Loucy (cell line): ENCODE measurements at regions not wholly inside any gene's neighbourhood (a gene's known extent, or its start where the extent isn't known, plus 50 kb on each side); places are given as distances from the start of the nearest gene placed in this dataset.

ENCODE experiments used
- H2AFZ ChIP-seq: fragments of 200-600 bp; sonication (generic); 2 replicates; pipeline ENCODE4 v1.6.0; 2016; ENCODE audit warnings: antibody characterized with exemption, mild to moderate bottlenecking, low read length, moderate library complexity
- H3F3A ChIP-seq: fragments of 200-600 bp; 2 replicates; pipeline ENCODE4 v1.6.0; 2016; ENCODE audit warnings: antibody characterized with exemption, low read depth, mild to moderate bottlenecking
- H3K27me3 ChIP-seq: fragments of 200-600 bp; sonication (generic); 2 replicates; pipeline ENCODE4 v1.6.1; 2014; ENCODE audit warnings: low read length, mild to moderate bottlenecking; ENCODE audit not compliant: insufficient read depth, poor library complexity, severe bottlenecking
- H3K36me3 ChIP-seq: fragments of 200-600 bp; sonication (generic); 2 replicates; pipeline ENCODE4 v1.6.1; 2016; ENCODE audit warnings: low read length; ENCODE audit not compliant: insufficient read depth
- H3K4me1 ChIP-seq: fragments of 200-600 bp; sonication (generic); 2 replicates; pipeline ENCODE4 v1.5.1; 2014; ENCODE audit warnings: low read length, mild to moderate bottlenecking; ENCODE audit not compliant: insufficient read depth, poor library complexity, severe bottlenecking
- H3K4me2 ChIP-seq: fragments of 200-600 bp; sonication (generic); 2 replicates; pipeline ENCODE4 v1.6.0; 2014; ENCODE audit warnings: antibody characterized with exemption, low read length, low read depth, mild to moderate bottlenecking; ENCODE audit not compliant: poor library complexity, severe bottlenecking
- H3K4me3 ChIP-seq: fragments of 200-600 bp; sonication (generic); 2 replicates; pipeline ENCODE4 v1.5.1; 2014; ENCODE audit warnings: low read length, mild to moderate bottlenecking, mixed read lengths; ENCODE audit not compliant: poor library complexity, severe bottlenecking
- H3K79me2 ChIP-seq: fragments of 200-600 bp; sonication (generic); 2 replicates; pipeline ENCODE4 v1.6.1; 2014; ENCODE audit warnings: low read length; ENCODE audit not compliant: insufficient read depth
- H3K9ac ChIP-seq: fragments of 200-600 bp; sonication (generic); 2 replicates; pipeline ENCODE4 v1.6.0; 2014; ENCODE audit warnings: mild to moderate bottlenecking, low read depth, low read length, moderate library complexity; ENCODE audit not compliant: poor library complexity, severe bottlenecking
- H3K9me2 ChIP-seq: fragments of 200-600 bp; sonication (generic); replicated peaks from 2 replicates; pipeline ENCODE4 v1.6.1; 2016; ENCODE audit warnings: low read depth, low read length, mixed read lengths
- H3K9me3 ChIP-seq: fragments of 200-600 bp; sonication (generic); 2 replicates; pipeline ENCODE4 v1.6.1; 2014; ENCODE audit warnings: mild to moderate bottlenecking, antibody characterized with exemption, low read length, low read depth; ENCODE audit not compliant: insufficient read depth
- H4K20me1 ChIP-seq: fragments of 200-600 bp; sonication (generic); 2 replicates; pipeline ENCODE4 v1.6.0; 2014; ENCODE audit warnings: antibody characterized with exemption, low read length, mild to moderate bottlenecking; ENCODE audit not compliant: insufficient read depth, poor library complexity, severe bottlenecking
- CTCF ChIP-seq: fragments of 200-600 bp; sonication (generic); conservative IDR thresholded peaks from 2 replicates; pipeline ENCODE4 v1.5.1; 2014; ENCODE audit warnings: mild to moderate bottlenecking, antibody characterized with exemption, low read length
- EZH2phosphoT487 ChIP-seq: fragments of 200-600 bp; IDR thresholded peaks from 2 replicates; pipeline ENCODE4 v1.6.1; 2018; ENCODE audit warnings: antibody characterized with exemption, mild to moderate bottlenecking, moderate library complexity, borderline replicate concordance

DNA sequence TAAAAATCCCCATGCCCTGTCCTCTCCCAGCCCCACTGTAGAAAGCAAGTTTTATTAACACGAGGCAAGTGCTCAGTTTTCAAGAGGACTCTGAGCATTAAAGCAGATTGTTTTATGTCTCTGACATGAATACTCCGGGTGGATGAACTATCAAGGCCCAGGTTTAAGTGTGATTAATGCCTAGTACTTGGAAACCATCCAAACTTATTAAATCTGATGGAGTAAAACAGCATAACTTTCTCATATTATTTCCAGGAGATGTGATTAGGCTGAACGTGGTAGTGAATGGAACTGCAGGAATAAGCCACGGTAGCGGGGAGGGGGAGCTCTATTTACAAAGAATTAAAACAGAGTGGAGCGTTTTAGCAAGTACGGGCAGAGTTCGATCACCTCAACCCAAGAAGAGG, 144.2 kb upstream of the RNF32 start:
- no peak overlapping the region for H2AFZ ChIP-seq
- no peaks in the 10 kb centered on the region for H3F3A ChIP-seq
- TF ChIP-seq CTCF, result no peak
- TF ChIP-seq EZH2phosphoT487, result no peak
- no peak overlapping the region for H3K9ac ChIP-seq
- H3K27me3 ChIP-seq, result no peaks in the 10 kb centered on the region
- H4K20me1 ChIP-seq, result no peaks in the 10 kb centered on the region
- H3K4me2 ChIP-seq, result no peak overlapping the region
- no peaks in the 10 kb centered on the region for H3K9me2 ChIP-seq
- H3K4me1 ChIP-seq, result no peaks in the 10 kb centered on the region
- H3K79me2 ChIP-seq, result no peaks in the 10 kb centered on the region
- no peaks in the 10 kb centered on the region; the same call in 1 of the 2 replicates for H3K9me3 ChIP-seq
- no peaks in the 10 kb centered on the region for H3K36me3 ChIP-seq
- no peak overlapping the region for H3K4me3 ChIP-seq

DNA sequence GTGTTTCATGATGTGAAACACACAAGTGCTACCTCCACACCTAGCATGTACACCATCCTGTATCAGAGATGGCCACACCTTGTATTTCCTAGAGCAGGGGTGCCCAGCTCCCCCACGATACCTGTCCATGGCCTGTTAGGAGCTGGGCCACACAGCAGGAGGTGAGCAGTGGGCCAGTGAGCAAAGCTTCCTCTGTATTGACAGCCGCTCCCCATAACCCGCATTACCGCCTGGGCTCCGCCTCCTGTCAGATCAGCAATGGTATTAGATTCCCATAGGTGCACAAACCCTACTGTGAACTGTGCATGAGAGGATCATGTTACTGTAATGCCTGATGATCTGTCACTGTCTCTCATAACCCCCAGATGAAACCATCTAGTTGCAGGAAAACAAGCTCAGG, 145.6 kb upstream of the RNF32 start:
- TF ChIP-seq CTCF, result no peak
- TF ChIP-seq EZH2phosphoT487, result no peak
- no peaks in the 10 kb centered on the region for H3K27me3 ChIP-seq
- no peak overlapping the region for H2AFZ ChIP-seq
- H3K79me2 ChIP-seq, result no peaks in the 10 kb centered on the region
- H3K4me2 ChIP-seq, result no peak overlapping the region
- H3F3A ChIP-seq, result no peaks in the 10 kb centered on the region
- no peaks in the 10 kb centered on the region for H4K20me1 ChIP-seq
- H3K9ac ChIP-seq, result no peak overlapping the region
- no peaks in the 10 kb centered on the region for H3K36me3 ChIP-seq
- H3K4me1 ChIP-seq, result no peaks in the 10 kb centered on the region
- no peaks in the 10 kb centered on the region; the same call in 1 of the 2 replicates for H3K9me3 ChIP-seq
- H3K4me3 ChIP-seq, result no peak overlapping the region
- H3K9me2 ChIP-seq, result no peaks in the 10 kb centered on the region

- Histone ChIP-seq H3K4me1 (no peaks in the 10 kb centered on the region), H3K9me2 (no peaks in the 10 kb centered on the region), H3F3A (no peaks in the 10 kb centered on the region), H3K9ac (no peak overlapping the region), H3K36me3 (no peaks in the 10 kb centered on the region), H3K4me2 (no peak overlapping the region), H3K9me3 (no peaks in the 10 kb centered on the region; the same call in 1 of the 2 replicates), H3K4me3 (no peak overlapping the region), H4K20me1 (no peaks in the 10 kb centered on the region), H3K79me2 (no peaks in the 10 kb centered on the region), H2AFZ (no peak overlapping the region), H3K27me3 (no peaks in the 10 kb centered on the region)
- TF ChIP-seq CTCF (no peak), EZH2phosphoT487 (no peak)
These were observed 146.6 kb upstream of the RNF32 start for GRCh38 chr7:156493942-156494341.
